ENCODE measurements at regions not wholly inside any gene's neighbourhood (a gene's known extent, or its start where the extent isn't known, plus 50 kb on each side); places are given as distances from the start of the nearest gene placed in this dataset.

GRCh38 chr1:29575277-29575676 lies 339.0 kb downstream of the PTPRU start:
- TF ChIP-seq YY1 (IDR thresholded peaks at IDR 0.05; ENCODE audit: insufficient read depth, insufficient read length): no peak
- TF ChIP-seq ZNF274 (IDR thresholded peaks at IDR 0.05; ENCODE audit: low read depth, low read length): no peak
- TF ChIP-seq SUZ12 (IDR thresholded peaks at IDR 0.05; ENCODE audit: extremely low read depth, insufficient read depth, insufficient read length): no peak
- H3K27me3 ChIP-seq (ENCODE audit: insufficient read depth, insufficient read length): no peaks in the 10 kb centered on the region
- H3K4me3 ChIP-seq (ENCODE audit: insufficient read length, low read depth): no peak overlapping the region
- H3K9me3 ChIP-seq (ENCODE audit: insufficient read depth, low read length): no peaks in the 10 kb centered on the region
- no peak for DNase-seq (ENCODE audit: low read depth, low spot score)
- no peaks in the 10 kb centered on the region for H3K36me3 ChIP-seq (ENCODE audit: insufficient read depth, insufficient read length, low read length)
- H3K9ac ChIP-seq (ENCODE audit: insufficient read length, low read depth): no peak overlapping the region
- no peaks in the 10 kb centered on the region for H3K4me1 ChIP-seq (ENCODE audit: insufficient read depth, insufficient read length)

- H3K27me3 ChIP-seq (ENCODE audit: insufficient read depth, insufficient read length): no peaks in the 10 kb centered on the region
- no peak for TF ChIP-seq SUZ12 (IDR thresholded peaks at IDR 0.05; ENCODE audit: extremely low read depth, insufficient read depth, insufficient read length)
- no peak for TF ChIP-seq ZNF274 (IDR thresholded peaks at IDR 0.05; ENCODE audit: low read depth, low read length)
- TF ChIP-seq YY1 (IDR thresholded peaks at IDR 0.05; ENCODE audit: insufficient read depth, insufficient read length): no peak
- H3K36me3 ChIP-seq (ENCODE audit: insufficient read depth, insufficient read length, low read length): no peaks in the 10 kb centered on the region
- no peak overlapping the region for H3K9ac ChIP-seq (ENCODE audit: insufficient read length, low read depth)
- no peak overlapping the region for H3K4me3 ChIP-seq (ENCODE audit: insufficient read length, low read depth)
- no peaks in the 10 kb centered on the region for H3K9me3 ChIP-seq (ENCODE audit: insufficient read depth, low read length)
- H3K4me1 ChIP-seq (ENCODE audit: insufficient read depth, insufficient read length): no peaks in the 10 kb centered on the region
- no peak for DNase-seq (ENCODE audit: low read depth, low spot score)
Observed at GRCh38 chr1:29574871-29575270, 338.5 kb downstream of the PTPRU start.

- no peak for DNase-seq (ENCODE audit: low read depth, low spot score)
- no peak overlapping the region for H3K9ac ChIP-seq (ENCODE audit: insufficient read length, low read depth)
- peaks cover 30% of the 10 kb centered on the region for H3K9me3 ChIP-seq (ENCODE audit: insufficient read depth, low read length)
- H3K4me3 ChIP-seq (ENCODE audit: insufficient read length, low read depth): no peak overlapping the region
- H3K36me3 ChIP-seq (ENCODE audit: insufficient read depth, insufficient read length, low read length): no peaks in the 10 kb centered on the region
- no peaks in the 10 kb centered on the region for H3K27me3 ChIP-seq (ENCODE audit: insufficient read depth, insufficient read length)
- H3K4me1 ChIP-seq (ENCODE audit: insufficient read depth, insufficient read length): no peaks in the 10 kb centered on the region
- TF ChIP-seq SUZ12 (IDR thresholded peaks at IDR 0.05; ENCODE audit: extremely low read depth, insufficient read depth, insufficient read length): no peak
- no peak for TF ChIP-seq ZNF274 (IDR thresholded peaks at IDR 0.05; ENCODE audit: low read depth, low read length)
- TF ChIP-seq YY1 (IDR thresholded peaks at IDR 0.05; ENCODE audit: insufficient read depth, insufficient read length): no peak
Observed at GRCh38 chr1:29569971-29570634, 333.8 kb downstream of the PTPRU start.

DNA sequence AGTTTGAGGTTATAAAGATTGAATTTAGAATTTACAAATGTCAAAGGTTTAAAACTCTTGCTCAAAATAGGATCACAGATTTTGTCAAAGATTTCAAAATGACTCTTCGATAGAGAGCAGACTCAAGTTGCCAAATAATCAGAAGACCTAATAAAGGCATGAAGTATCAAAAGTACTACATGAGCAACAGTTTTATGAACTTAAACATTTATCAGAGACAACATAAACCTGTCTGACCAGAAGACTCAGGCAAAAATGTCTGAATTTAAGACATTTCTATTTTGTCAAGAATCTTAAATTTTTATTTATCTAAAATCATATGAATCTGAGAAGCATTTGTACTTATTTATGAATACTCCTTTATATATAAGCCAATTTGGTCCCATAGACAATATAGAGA lies 330.9 kb downstream of the PTPRU start:
- no peak for TF ChIP-seq ZNF274 (IDR thresholded peaks at IDR 0.05; ENCODE audit: low read depth, low read length)
- TF ChIP-seq SUZ12 (IDR thresholded peaks at IDR 0.05; ENCODE audit: extremely low read depth, insufficient read depth, insufficient read length): no peak
- no peak for TF ChIP-seq YY1 (IDR thresholded peaks at IDR 0.05; ENCODE audit: insufficient read depth, insufficient read length)
- H3K9me3 ChIP-seq (ENCODE audit: insufficient read depth, low read length): peaks cover 59% of the 10 kb centered on the region
- H3K4me3 ChIP-seq (ENCODE audit: insufficient read length, low read depth): no peak overlapping the region
- DNase-seq (ENCODE audit: low read depth, low spot score): no peak
- no peaks in the 10 kb centered on the region for H3K4me1 ChIP-seq (ENCODE audit: insufficient read depth, insufficient read length)
- no peaks in the 10 kb centered on the region for H3K36me3 ChIP-seq (ENCODE audit: insufficient read depth, insufficient read length, low read length)
- H3K9ac ChIP-seq (ENCODE audit: insufficient read length, low read depth): no peak overlapping the region
- no peaks in the 10 kb centered on the region for H3K27me3 ChIP-seq (ENCODE audit: insufficient read depth, insufficient read length)

DNA sequence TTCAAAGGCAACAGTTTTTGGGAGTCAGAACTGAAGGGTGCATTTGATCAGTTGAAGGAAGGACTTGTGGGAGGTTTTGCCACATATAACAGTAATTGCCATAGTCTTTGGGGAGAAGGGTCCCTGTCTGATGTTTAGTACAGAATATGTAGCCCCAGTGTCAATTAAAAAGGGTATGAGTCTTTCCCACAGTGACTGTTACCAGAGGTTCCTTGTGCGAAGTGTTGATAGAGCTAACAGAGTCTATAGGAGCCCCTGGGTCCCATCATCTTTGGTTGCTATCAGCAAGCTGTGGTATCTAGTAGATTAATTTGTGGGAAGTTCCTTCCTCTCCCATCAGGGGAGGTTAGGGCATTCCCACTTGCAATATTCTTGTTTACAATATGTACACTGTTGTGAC lies 329.2 kb downstream of the PTPRU start:
- TF ChIP-seq YY1 (IDR thresholded peaks at IDR 0.05; ENCODE audit: insufficient read depth, insufficient read length): no peak
- TF ChIP-seq SUZ12 (IDR thresholded peaks at IDR 0.05; ENCODE audit: extremely low read depth, insufficient read depth, insufficient read length): no peak
- TF ChIP-seq ZNF274 (IDR thresholded peaks at IDR 0.05; ENCODE audit: low read depth, low read length): no peak
- Histone ChIP-seq H3K4me3 (ENCODE audit: insufficient read length, low read depth) (no peak overlapping the region), H3K9me3 (ENCODE audit: insufficient read depth, low read length) (peaks cover 67% of the 10 kb centered on the region), H3K27me3 (ENCODE audit: insufficient read depth, insufficient read length) (no peaks in the 10 kb centered on the region), H3K9ac (ENCODE audit: insufficient read length, low read depth) (no peak overlapping the region), H3K36me3 (ENCODE audit: insufficient read depth, insufficient read length, low read length) (no peaks in the 10 kb centered on the region), H3K4me1 (ENCODE audit: insufficient read depth, insufficient read length) (no peaks in the 10 kb centered on the region)
- DNase-seq (ENCODE audit: low read depth, low spot score): no peak

DNA sequence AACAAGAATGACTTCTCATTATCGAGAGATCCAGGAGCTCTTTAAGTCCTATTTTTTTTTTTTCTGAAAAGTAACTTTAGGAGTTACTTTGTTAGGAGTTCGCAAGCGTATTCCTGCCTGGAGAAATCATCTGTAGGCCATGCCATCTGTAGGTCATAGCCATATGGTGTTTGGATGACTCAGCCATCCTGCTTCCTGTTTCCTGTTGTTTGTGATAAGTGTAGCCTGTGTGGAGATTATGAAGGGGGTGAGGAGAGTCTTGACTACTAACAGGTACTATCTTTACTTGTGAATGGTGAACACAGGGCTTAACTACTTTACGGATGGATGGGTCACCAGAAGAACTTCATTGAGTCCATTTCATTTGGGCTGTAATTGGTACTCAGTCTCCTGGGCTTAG lies 327.2 kb downstream of the PTPRU start:
- no peak for DNase-seq (ENCODE audit: low read depth, low spot score)
- Histone ChIP-seq H3K9me3 (ENCODE audit: insufficient read depth, low read length) (peaks cover 67% of the 10 kb centered on the region), H3K36me3 (ENCODE audit: insufficient read depth, insufficient read length, low read length) (no peaks in the 10 kb centered on the region), H3K27me3 (ENCODE audit: insufficient read depth, insufficient read length) (no peaks in the 10 kb centered on the region), H3K4me1 (ENCODE audit: insufficient read depth, insufficient read length) (no peaks in the 10 kb centered on the region), H3K4me3 (ENCODE audit: insufficient read length, low read depth) (no peak overlapping the region), H3K9ac (ENCODE audit: insufficient read length, low read depth) (no peak overlapping the region)
- TF ChIP-seq ZNF274 (IDR thresholded peaks at IDR 0.05; ENCODE audit: low read depth, low read length): no peak
- TF ChIP-seq SUZ12 (IDR thresholded peaks at IDR 0.05; ENCODE audit: extremely low read depth, insufficient read depth, insufficient read length): no peak
- TF ChIP-seq YY1 (IDR thresholded peaks at IDR 0.05; ENCODE audit: insufficient read depth, insufficient read length): no peak

DNA sequence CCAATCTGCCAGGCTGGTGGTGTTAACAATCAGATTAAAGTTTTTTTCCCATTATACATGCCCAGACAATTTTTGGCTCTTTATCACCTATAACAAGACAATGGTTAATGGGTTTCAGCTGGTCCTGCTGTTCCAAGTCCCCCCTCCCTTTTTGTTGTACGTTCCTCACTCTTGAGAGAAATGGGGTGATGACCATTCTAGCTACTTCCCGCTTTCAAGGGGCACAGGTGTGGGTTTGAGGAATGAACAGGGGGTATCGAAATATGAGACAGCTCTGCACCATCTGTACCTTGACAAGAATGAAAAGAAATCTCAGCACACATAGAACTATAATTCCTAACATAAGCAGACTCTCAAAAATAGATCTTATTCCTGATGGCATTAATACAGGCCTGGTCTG lies 326.8 kb downstream of the PTPRU start:
- Histone ChIP-seq H3K4me3 (ENCODE audit: insufficient read length, low read depth) (no peak overlapping the region), H3K36me3 (ENCODE audit: insufficient read depth, insufficient read length, low read length) (no peaks in the 10 kb centered on the region), H3K9me3 (ENCODE audit: insufficient read depth, low read length) (peaks cover 67% of the 10 kb centered on the region), H3K27me3 (ENCODE audit: insufficient read depth, insufficient read length) (no peaks in the 10 kb centered on the region), H3K4me1 (ENCODE audit: insufficient read depth, insufficient read length) (no peaks in the 10 kb centered on the region), H3K9ac (ENCODE audit: insufficient read length, low read depth) (no peak overlapping the region)
- no peak for TF ChIP-seq SUZ12 (IDR thresholded peaks at IDR 0.05; ENCODE audit: extremely low read depth, insufficient read depth, insufficient read length)
- no peak for TF ChIP-seq ZNF274 (IDR thresholded peaks at IDR 0.05; ENCODE audit: low read depth, low read length)
- no peak for TF ChIP-seq YY1 (IDR thresholded peaks at IDR 0.05; ENCODE audit: insufficient read depth, insufficient read length)
- no peak for DNase-seq (ENCODE audit: low read depth, low spot score)

Measured in NT2/D1 (cell line).